ENCODE measurements at regions not wholly inside any gene's neighbourhood (a gene's known extent, or its start where the extent isn't known, plus 50 kb on each side); places are given as distances from the start of the nearest gene placed in this dataset.
"Not testable (repeated sequence)": the region's sequence is repeated elsewhere in the genome, so short reads cannot be mapped to it uniquely, and the experiment has no call there.

GRCh38 chrX:40853004-40853815 lies 117.9 kb upstream of the MED14 start:
- DNase-seq (ENCODE audit: low read depth in 3 of 3): no peak

- DNase-seq (ENCODE audit: low read depth in 3 of 3): no peak
These were observed 118.4 kb upstream of the MED14 start for GRCh38 chrX:40853816-40854123.

- no peak for DNase-seq (ENCODE audit: low read depth in 3 of 3)
These were observed 118.9 kb upstream of the MED14 start for GRCh38 chrX:40854242-40854641.

- DNase-seq (ENCODE audit: low read depth in 3 of 3): no peak
These were observed 120.1 kb upstream of the MED14 start for GRCh38 chrX:40855411-40855810.

GRCh38 chrX:40855932-40856515 lies 120.7 kb upstream of the MED14 start:
- no peak for DNase-seq (ENCODE audit: low read depth in 3 of 3)

DNA sequence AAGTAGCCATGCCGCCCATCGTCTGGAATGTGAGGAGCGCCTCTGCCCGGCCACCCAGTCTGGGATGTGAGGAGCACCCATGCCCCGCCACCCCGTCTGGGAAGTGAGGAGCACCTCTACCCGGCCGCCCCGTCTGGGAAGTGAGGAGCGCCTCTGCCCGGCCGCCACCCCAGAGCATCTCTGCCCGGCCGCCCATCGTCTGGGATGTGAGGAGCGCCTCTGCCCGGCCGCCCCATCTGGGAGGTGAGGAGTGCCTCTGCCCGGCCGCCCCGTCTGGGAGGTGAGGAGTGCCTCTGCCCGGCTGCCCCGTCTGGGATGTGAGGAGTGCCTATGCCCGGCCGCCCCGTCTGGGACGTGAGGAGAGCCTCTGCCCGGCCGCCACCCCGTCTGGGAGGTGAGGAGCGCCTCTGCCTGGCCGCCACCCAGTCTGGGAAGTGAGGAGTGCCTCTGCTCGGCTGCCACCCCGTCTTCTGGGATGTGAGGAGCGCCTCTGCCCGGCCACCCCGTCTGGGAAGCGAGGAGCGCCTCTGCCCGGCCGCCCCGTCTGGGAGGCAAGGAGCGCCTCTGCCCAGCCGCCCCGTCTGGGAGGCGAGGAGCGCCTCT lies 126.7 kb upstream of the MED14 start:
- DNase-seq (ENCODE audit: low read depth in 3 of 3): not testable (repeated sequence)

GRCh38 chrX:40863260-40863659 lies 127.9 kb upstream of the MED14 start:
- DNase-seq (ENCODE audit: low read depth in 3 of 3): not testable (repeated sequence)

GRCh38 chrX:40863671-40864070 lies 128.3 kb upstream of the MED14 start:
- DNase-seq (ENCODE audit: low read depth in 3 of 3): no peak

- no peak for DNase-seq (ENCODE audit: low read depth in 3 of 3)
These were observed 129.6 kb upstream of the MED14 start for GRCh38 chrX:40864972-40865371.

GRCh38 chrX:40866893-40867292 lies 131.6 kb upstream of the MED14 start:
- DNase-seq (ENCODE audit: low read depth in 3 of 3): no peak

DNA sequence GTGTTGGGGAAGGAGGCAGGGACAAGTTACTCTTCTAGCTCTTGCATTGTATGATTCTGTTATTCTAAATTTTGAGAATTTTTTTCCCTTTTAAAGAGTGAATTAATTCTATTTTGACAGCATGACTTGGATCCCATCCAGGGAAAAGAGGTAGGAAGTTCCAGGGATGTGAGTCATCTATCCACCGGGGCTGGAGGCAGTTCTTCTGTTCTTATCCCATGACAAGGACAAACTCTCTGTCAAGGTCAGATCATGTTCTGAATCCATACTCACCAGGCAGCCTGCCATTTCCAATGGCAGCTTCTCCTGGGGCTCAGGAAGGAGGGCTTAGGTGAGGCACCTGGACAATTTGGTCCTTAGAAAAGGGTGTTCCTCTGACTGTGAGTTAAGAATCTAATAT lies 132.0 kb upstream of the MED14 start:
- no peak for DNase-seq (ENCODE audit: low read depth in 3 of 3)

GRCh38 chrX:40868868-40869267 lies 133.5 kb upstream of the MED14 start:
- no peak for DNase-seq (ENCODE audit: low read depth in 3 of 3)

GRCh38 chrX:40870982-40871381 lies 135.6 kb upstream of the MED14 start:
- DNase-seq (ENCODE audit: low read depth in 3 of 3): not testable (repeated sequence)

DNA sequence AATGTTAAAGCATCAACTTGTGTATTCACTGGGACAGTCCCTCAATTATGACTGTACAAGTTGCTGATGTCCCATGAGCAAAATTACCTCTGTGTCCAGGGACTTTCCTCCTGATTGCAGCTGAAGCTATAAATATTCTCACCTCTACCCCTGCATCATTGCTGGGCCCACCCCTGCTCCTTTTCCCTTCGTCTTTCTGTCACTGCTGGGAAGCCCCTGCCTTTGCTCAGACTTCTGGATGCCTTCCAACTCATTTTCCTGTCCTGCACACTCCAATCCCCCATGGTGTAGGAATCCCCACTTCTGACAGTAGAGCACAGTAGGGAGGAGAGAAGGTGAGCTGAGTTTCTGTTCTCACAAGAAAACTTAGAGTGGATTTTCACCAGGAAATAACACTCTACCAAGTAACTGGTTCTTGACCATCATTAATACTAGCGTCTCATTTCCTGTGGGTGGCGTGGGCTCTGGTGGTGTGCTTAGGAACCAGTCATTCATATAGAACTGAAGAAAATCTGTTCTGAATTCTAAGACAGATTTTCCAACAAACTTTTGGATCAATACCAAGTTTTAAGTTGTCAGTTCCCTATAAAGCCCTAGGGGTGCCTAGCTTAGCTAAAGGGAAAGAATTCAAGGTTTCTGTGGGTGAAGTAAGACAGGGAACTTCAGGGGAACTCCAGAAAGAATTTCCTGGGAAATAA lies 136.2 kb upstream of the MED14 start:
- DNase-seq (ENCODE audit: low read depth in 3 of 3): peak in 1 of 3 donors; percentile 1

DNA sequence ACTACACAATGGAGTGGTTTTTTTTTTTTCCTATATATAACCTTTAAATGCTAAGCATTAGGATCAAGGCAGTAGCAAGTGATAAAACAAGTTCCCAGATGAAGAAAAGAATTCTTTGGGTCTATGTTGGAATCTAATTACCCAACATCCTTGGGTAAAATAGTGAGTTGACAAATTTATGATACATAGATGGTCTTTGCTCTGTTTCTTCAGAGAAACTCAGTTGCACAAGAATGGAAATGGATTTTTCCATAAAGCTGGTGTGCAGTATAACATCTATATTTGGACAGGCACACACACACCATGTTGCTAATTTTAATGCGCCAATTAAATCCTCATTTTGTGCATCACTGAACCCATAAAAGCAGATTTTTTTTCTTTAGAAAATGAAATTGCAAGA lies 137.0 kb upstream of the MED14 start:
- DNase-seq (ENCODE audit: low read depth in 3 of 3): no peak

- DNase-seq (ENCODE audit: low read depth in 3 of 3): no peak
These were observed 140.1 kb upstream of the MED14 start for GRCh38 chrX:40875476-40875875.

GRCh38 chrX:40877887-40878286 lies 142.5 kb upstream of the MED14 start:
- DNase-seq (ENCODE audit: low read depth in 3 of 3): no peak

- no peak for DNase-seq (ENCODE audit: low read depth in 3 of 3)
These were observed 143.4 kb upstream of the MED14 start for GRCh38 chrX:40878766-40879165.

DNA sequence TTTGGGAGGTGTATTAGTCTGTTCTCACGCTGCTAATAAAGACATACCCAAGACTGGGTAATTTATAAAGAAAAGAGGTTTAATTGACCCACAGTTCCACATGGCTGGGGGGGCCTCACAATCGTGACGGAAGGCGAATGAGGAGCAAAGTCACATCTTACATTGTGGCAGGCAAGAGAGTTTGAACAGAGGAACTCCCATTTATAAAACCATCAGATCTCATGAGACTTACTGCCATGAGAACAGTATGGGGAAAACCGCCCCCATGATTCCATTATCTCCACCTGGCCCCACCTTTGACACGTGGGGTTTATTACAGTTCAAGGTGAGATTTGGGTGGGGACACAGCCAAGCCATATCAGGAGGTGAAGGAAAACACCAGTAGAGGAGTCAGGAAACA lies 143.8 kb upstream of the MED14 start:
- DNase-seq (ENCODE audit: low read depth in 3 of 3): not testable (repeated sequence)

DNA sequence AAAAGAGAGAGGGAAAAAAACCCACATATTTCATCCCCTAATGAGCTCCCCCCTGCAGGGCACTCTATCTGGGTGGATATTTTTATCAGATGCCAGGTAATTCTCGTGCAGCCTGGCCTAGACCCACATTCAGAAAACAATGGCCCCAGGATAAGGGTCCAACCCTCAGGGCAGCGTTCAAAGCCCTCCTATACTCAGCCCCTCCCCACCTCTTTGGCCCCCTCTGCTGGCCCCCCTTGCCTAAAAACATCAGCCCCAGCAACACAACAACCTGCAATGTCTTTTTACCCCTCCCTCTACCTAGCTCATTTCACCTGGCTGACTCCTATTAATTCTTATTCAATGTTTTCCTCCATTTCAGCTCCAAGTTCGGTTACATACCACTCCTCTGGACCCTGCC lies 145.4 kb upstream of the MED14 start:
- DNase-seq (ENCODE audit: low read depth in 3 of 3): no peak

DNA sequence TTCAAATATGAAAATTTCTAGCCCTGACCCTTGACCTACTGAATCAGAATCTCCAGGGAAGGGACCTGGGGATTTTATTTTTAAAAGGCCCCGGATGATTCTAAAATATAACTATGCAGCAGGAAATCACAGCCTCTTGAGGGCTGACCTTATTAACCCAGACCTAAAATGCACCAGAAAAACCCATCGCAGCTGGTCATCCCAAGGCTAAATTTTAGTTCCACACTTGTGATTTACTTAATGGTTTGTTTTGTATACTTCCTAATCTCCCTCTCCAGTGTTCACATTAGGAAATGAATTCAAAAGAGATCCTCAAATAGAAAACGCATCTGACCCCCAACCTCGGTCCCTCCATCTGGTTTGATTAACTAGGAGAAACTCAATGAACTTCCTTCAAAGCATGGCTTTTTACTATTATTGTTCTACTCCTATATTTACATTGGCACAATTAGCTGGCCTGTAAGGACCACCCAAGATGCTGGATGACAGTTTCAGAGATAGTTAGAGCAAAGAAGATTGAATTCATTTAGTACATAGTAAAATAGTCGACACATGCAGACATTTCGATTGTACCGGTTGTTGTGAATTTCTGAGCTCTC lies 147.8 kb upstream of the MED14 start:
- DNase-seq (ENCODE audit: low read depth in 3 of 3): no peak

- no peak for DNase-seq (ENCODE audit: low read depth in 3 of 3)
These were observed 150.6 kb upstream of the MED14 start for GRCh38 chrX:40885989-40886388.
